ENCODE measurements at regions not wholly inside any gene's neighbourhood (a gene's known extent, or its start where the extent isn't known, plus 50 kb on each side); places are given as distances from the start of the nearest gene placed in this dataset.

- H3K27me3 ChIP-seq (ENCODE audit: insufficient read depth, poor library complexity, severe bottlenecking): no peaks in the 10 kb centered on the region
- DNase-seq (ENCODE audit: low read depth in 1 of 2, low spot score in 1 of 2): no peak
- H3K4me3 ChIP-seq (replicated peaks; ENCODE audit: insufficient read depth, low read length): no peak overlapping the region
- no peak overlapping the region for H3K27ac ChIP-seq (replicated peaks)
- TF ChIP-seq CTCF (IDR thresholded peaks at IDR 0.05; ENCODE audit: insufficient read depth, low read length): no peak
- TF ChIP-seq GABPA (IDR thresholded peaks at IDR 0.05; ENCODE audit: low read depth): no peak
Measured at GRCh38 chr11:11069841-11070835, 212.3 kb upstream of the ZBED5 start.

- Histone ChIP-seq H3K27ac (replicated peaks) (no peak overlapping the region), H3K27me3 (ENCODE audit: insufficient read depth, poor library complexity, severe bottlenecking) (no peaks in the 10 kb centered on the region), H3K4me3 (replicated peaks; ENCODE audit: insufficient read depth, low read length) (no peak overlapping the region)
- TF ChIP-seq CTCF (IDR thresholded peaks at IDR 0.05; ENCODE audit: insufficient read depth, low read length): no peak
- no peak for TF ChIP-seq GABPA (IDR thresholded peaks at IDR 0.05; ENCODE audit: low read depth)
- no peak for TF ChIP-seq REST (IDR thresholded peaks at IDR 0.05; ENCODE audit: insufficient replicate concordance, low read depth)
- TF ChIP-seq SPI1 (IDR thresholded peaks at IDR 0.05; ENCODE audit: borderline replicate concordance, low read depth): no peak
- TF ChIP-seq POLR2AphosphoS5 (IDR thresholded peaks at IDR 0.05; ENCODE audit: low read depth): no peak
- DNase-seq (ENCODE audit: low read depth in 1 of 2, low spot score in 1 of 2): no peak
Measured at GRCh38 chr11:11068113-11068512, 210.3 kb upstream of the ZBED5 start.

GRCh38 chr11:11065396-11065795 lies 207.5 kb upstream of the ZBED5 start:
- Histone ChIP-seq H3K27ac (replicated peaks) (no peak overlapping the region), H3K27me3 (ENCODE audit: insufficient read depth, poor library complexity, severe bottlenecking) (no peaks in the 10 kb centered on the region), H3K4me3 (replicated peaks; ENCODE audit: insufficient read depth, low read length) (no peak overlapping the region)
- DNase-seq (ENCODE audit: low read depth in 1 of 2, low spot score in 1 of 2): no peak
- TF ChIP-seq GABPA (IDR thresholded peaks at IDR 0.05; ENCODE audit: low read depth) (no peak), REST (IDR thresholded peaks at IDR 0.05; ENCODE audit: insufficient replicate concordance, low read depth) (no peak), CTCF (IDR thresholded peaks at IDR 0.05; ENCODE audit: insufficient read depth, low read length) (no peak), SPI1 (IDR thresholded peaks at IDR 0.05; ENCODE audit: borderline replicate concordance, low read depth) (no peak), POLR2AphosphoS5 (IDR thresholded peaks at IDR 0.05; ENCODE audit: low read depth) (no peak)

All from HL-60 (cell line).